Endothelial cell (in vitro differentiated cells): ENCODE measurements at regions not wholly inside any gene's neighbourhood (a gene's known extent, or its start where the extent isn't known, plus 50 kb on each side); places are given as distances from the start of the nearest gene placed in this dataset.

Experiments used
- DNase-seq: peaks from one replicate; pipeline ENCODE4 v3.0.0; 2021; ENCODE audit warnings: low spot score
- H3K27ac Mint-ChIP-seq: one replicate; pipeline ENCODE4 v1.8.0; 2021; ENCODE audit warnings: mixed read lengths, inconsistent platforms; ENCODE audit not compliant: unreplicated experiment
- H3K27me3 Mint-ChIP-seq: one replicate; pipeline ENCODE4 v1.8.0; 2021; ENCODE audit warnings: mild to moderate bottlenecking, moderate library complexity, mixed read lengths, inconsistent platforms; ENCODE audit not compliant: unreplicated experiment
- H3K36me3 Mint-ChIP-seq: one replicate; pipeline ENCODE4 v1.8.0; 2021; ENCODE audit warnings: mild to moderate bottlenecking, low read depth, mixed read lengths, inconsistent platforms; ENCODE audit not compliant: unreplicated experiment
- H3K4me1 Mint-ChIP-seq: one replicate; pipeline ENCODE4 v1.8.0; 2021; ENCODE audit warnings: mild to moderate bottlenecking, mixed read lengths, inconsistent platforms; ENCODE audit not compliant: unreplicated experiment
- H3K4me3 Mint-ChIP-seq: one replicate; pipeline ENCODE4 v1.8.0; 2021; ENCODE audit warnings: mild to moderate bottlenecking, mixed read lengths, inconsistent platforms; ENCODE audit not compliant: unreplicated experiment
- H3K9me3 Mint-ChIP-seq: one replicate; pipeline ENCODE4 v1.8.0; 2021; ENCODE audit warnings: mixed read lengths, inconsistent platforms; ENCODE audit not compliant: unreplicated experiment
- CTCF ChIP-seq: fragments of 200-600 bp; sonication (generic); IDR thresholded peaks from one replicate; pipeline ENCODE4 v1.5.0; 2021; ENCODE audit warnings: antibody characterized with exemption; ENCODE audit not compliant: unreplicated experiment

GRCh38 chr7:13098161-13098560 lies 410.7 kb downstream of the ARL4A start:
- Mint-ChIP-seq H3K9me3 (no peaks in the 10 kb centered on the region), H3K4me3 (no peak overlapping the region), H3K4me1 (peaks cover 13% of the 10 kb centered on the region), H3K27me3 (no peaks in the 10 kb centered on the region), H3K36me3 (no peaks in the 10 kb centered on the region), H3K27ac (no peak overlapping the region)
- no peak for TF ChIP-seq CTCF
- DNase-seq: no peak

- Mint-ChIP-seq H3K4me3 (no peak overlapping the region), H3K27ac (no peak overlapping the region)
- no peak for TF ChIP-seq CTCF
Observed at GRCh38 chr7:13099154-13099795, 411.8 kb downstream of the ARL4A start.

GRCh38 chr7:13104128-13104527 lies 416.7 kb downstream of the ARL4A start:
- no peaks in the 10 kb centered on the region for H3K27me3 Mint-ChIP-seq
- no peak overlapping the region for H3K27ac Mint-ChIP-seq
- no peak for DNase-seq
- H3K4me1 Mint-ChIP-seq: no peaks in the 10 kb centered on the region
- TF ChIP-seq CTCF: no peak
- no peaks in the 10 kb centered on the region for H3K36me3 Mint-ChIP-seq
- H3K9me3 Mint-ChIP-seq: no peaks in the 10 kb centered on the region
- no peak overlapping the region for H3K4me3 Mint-ChIP-seq

More at GRCh38 chr7:13099154-13099795, 411.8 kb downstream of the ARL4A start:
- Mint-ChIP-seq H3K27me3 (no peaks in the 10 kb centered on the region), H3K9me3 (no peaks in the 10 kb centered on the region), H3K4me1 (peaks cover 6% of the 10 kb centered on the region), H3K36me3 (no peaks in the 10 kb centered on the region)
- no peak for DNase-seq

GRCh38 chr7:13105209-13105608 lies 417.8 kb downstream of the ARL4A start:
- Mint-ChIP-seq H3K27me3 (no peaks in the 10 kb centered on the region), H3K27ac (no peak overlapping the region)

More at GRCh38 chr7:13105209-13105608, 417.8 kb downstream of the ARL4A start:
- Mint-ChIP-seq H3K9me3 (no peaks in the 10 kb centered on the region), H3K4me3 (no peak overlapping the region), H3K36me3 (no peaks in the 10 kb centered on the region), H3K4me1 (no peaks in the 10 kb centered on the region)
- DNase-seq: no peak
- TF ChIP-seq CTCF: no peak
